ENCODE measurements at regions not wholly inside any gene's neighbourhood (a gene's known extent, or its start where the extent isn't known, plus 50 kb on each side); places are given as distances from the start of the nearest gene placed in this dataset.

- Histone ChIP-seq H3K79me2 (ENCODE audit: insufficient read depth, low read length) (no peaks in the 10 kb centered on the region), H3K27me3 (ENCODE audit: insufficient read depth, low read length) (0 out of 2 replicates have a peak, but pooled peaks cover 1% of the 10 kb centered on the region), H3K4me3 (replicated peaks in 1 of 2; ENCODE audit: low read depth in 1 of 2, low read length in 2 of 2) (no peak overlapping the region), H3K4me1 (ENCODE audit: control insufficient read depth in 1 of 2, insufficient read depth in 2 of 2, low read length in 2 of 2) (no peaks in the 10 kb centered on the region), H3K4me2 (ENCODE audit: low read length) (no peak overlapping the region), H3K27ac (ENCODE audit: low read depth, low read length) (no peak overlapping the region), H2AFZ (ENCODE audit: low read depth, low read length, poor library complexity, severe bottlenecking) (no peak overlapping the region), H3K9me3 (ENCODE audit: control insufficient read depth in 1 of 2, insufficient read depth in 1 of 2, low read depth in 1 of 2, low read length in 2 of 2) (no peaks in the 10 kb centered on the region), H3K36me3 (ENCODE audit: control insufficient read depth in 1 of 2, insufficient read depth in 2 of 2, low read length in 2 of 2) (no peaks in the 10 kb centered on the region), H3K9me2 (ENCODE audit: insufficient read depth) (no peaks in the 10 kb centered on the region), H4K20me1 (ENCODE audit: insufficient read depth) (no peaks in the 10 kb centered on the region), H3K9ac (ENCODE audit: low read length) (no peak overlapping the region)
- no peak for TF ChIP-seq FOSL1 (IDR thresholded peaks at IDR 0.05; ENCODE audit: low read depth)
- TF ChIP-seq POLR2A (IDR thresholded peaks at IDR 0.05; ENCODE audit: borderline replicate concordance, extremely low read depth, insufficient read depth, insufficient read length), result no peak
- TF ChIP-seq, protein P1, sequence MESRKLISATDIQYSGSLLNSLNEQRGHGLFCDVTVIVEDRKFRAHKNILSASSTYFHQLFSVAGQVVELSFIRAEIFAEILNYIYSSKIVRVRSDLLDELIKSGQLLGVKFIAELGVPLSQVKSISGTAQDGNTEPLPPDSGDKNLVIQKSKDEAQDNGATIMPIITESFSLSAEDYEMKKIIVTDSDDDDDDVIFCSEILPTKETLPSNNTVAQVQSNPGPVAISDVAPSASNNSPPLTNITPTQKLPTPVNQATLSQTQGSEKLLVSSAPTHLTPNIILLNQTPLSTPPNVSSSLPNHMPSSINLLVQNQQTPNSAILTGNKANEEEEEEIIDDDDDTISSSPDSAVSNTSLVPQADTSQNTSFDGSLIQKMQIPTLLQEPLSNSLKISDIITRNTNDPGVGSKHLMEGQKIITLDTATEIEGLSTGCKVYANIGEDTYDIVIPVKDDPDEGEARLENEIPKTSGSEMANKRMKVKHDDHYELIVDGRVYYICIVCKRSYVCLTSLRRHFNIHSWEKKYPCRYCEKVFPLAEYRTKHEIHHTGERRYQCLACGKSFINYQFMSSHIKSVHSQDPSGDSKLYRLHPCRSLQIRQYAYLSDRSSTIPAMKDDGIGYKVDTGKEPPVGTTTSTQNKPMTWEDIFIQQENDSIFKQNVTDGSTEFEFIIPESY (IDR thresholded peaks at IDR 0.05; ENCODE audit: extremely low read depth, insufficient replicate concordance, low read length), result no peak
- no peak for TF ChIP-seq POLR2AphosphoS5 (IDR thresholded peaks at IDR 0.05; ENCODE audit: low read depth, low read length)
- ATAC-seq (no peak), DNase-seq (ENCODE audit: low read depth, low spot score) (no peak)
- intact Hi-C loops (cut with micrococcal nuclease), result no loop called here
- no TSS peak for BruUV-seq (replicated peaks)
- ChIA-PET CTCF (no interaction called here), POLR2A (no interaction called here), RAD21 (ENCODE audit: low non-redundant PET in 1 of 2, low total read pairs in 2 of 2, uncharacterized antibody in 2 of 2, unreplicated experiment in 2 of 2) (no interaction called here)
Measured at GRCh38 chr7:24035366-24036032, 248.5 kb upstream of the NPY start.

- no peaks in the 10 kb centered on the region for H3K36me3 ChIP-seq (ENCODE audit: control insufficient read depth in 1 of 2, insufficient read depth in 2 of 2, low read length in 2 of 2)
- BruUV-seq (replicated peaks), result no TSS peak
- H3K4me2 ChIP-seq (ENCODE audit: low read length), result no peak overlapping the region
- no peaks in the 10 kb centered on the region for H3K9me3 ChIP-seq (ENCODE audit: control insufficient read depth in 1 of 2, insufficient read depth in 1 of 2, low read depth in 1 of 2, low read length in 2 of 2)
- no peak overlapping the region for H3K4me3 ChIP-seq (replicated peaks in 1 of 2; ENCODE audit: low read depth in 1 of 2, low read length in 2 of 2)
- no peak overlapping the region for H3K27ac ChIP-seq (ENCODE audit: low read depth, low read length)
- ChIA-PET POLR2A (no interaction called here), RAD21 (ENCODE audit: low non-redundant PET in 1 of 2, low total read pairs in 2 of 2, uncharacterized antibody in 2 of 2, unreplicated experiment in 2 of 2) (no interaction called here), CTCF (no interaction called here)
- no peaks in the 10 kb centered on the region for H3K9me2 ChIP-seq (ENCODE audit: insufficient read depth)
- ATAC-seq (no peak), DNase-seq (ENCODE audit: low read depth, low spot score) (no peak)
- no peaks in the 10 kb centered on the region for H3K27me3 ChIP-seq (ENCODE audit: insufficient read depth, low read length)
- intact Hi-C loops (cut with micrococcal nuclease), result no loop called here
- no peaks in the 10 kb centered on the region for H3K79me2 ChIP-seq (ENCODE audit: insufficient read depth, low read length)
- H2AFZ ChIP-seq (ENCODE audit: low read depth, low read length, poor library complexity, severe bottlenecking), result no peak overlapping the region
- no peak overlapping the region for H3K9ac ChIP-seq (ENCODE audit: low read length)
- H3K4me1 ChIP-seq (ENCODE audit: control insufficient read depth in 1 of 2, insufficient read depth in 2 of 2, low read length in 2 of 2), result no peaks in the 10 kb centered on the region
- no peaks in the 10 kb centered on the region for H4K20me1 ChIP-seq (ENCODE audit: insufficient read depth)
- no peak for TF ChIP-seq POLR2A (IDR thresholded peaks at IDR 0.05; ENCODE audit: borderline replicate concordance, extremely low read depth, insufficient read depth, insufficient read length)
- TF ChIP-seq ZFX (IDR thresholded peaks at IDR 0.05), result no peak
- TF ChIP-seq JUND (IDR thresholded peaks at IDR 0.05), result no peak
- TF ChIP-seq SIN3A (IDR thresholded peaks at IDR 0.05; ENCODE audit: low read depth), result no peak
- no peak for TF ChIP-seq RAD21 (IDR thresholded peaks at IDR 0.05; ENCODE audit: low read depth)
- TF ChIP-seq FOSL1 (IDR thresholded peaks at IDR 0.05; ENCODE audit: low read depth), result no peak
- no peak for TF ChIP-seq SP1 (IDR thresholded peaks at IDR 0.05; ENCODE audit: low read depth)
- TF ChIP-seq ELF1 (IDR thresholded peaks at IDR 0.05; ENCODE audit: borderline replicate concordance, low read depth), result no peak
- TF ChIP-seq YY1 (IDR thresholded peaks at IDR 0.05; ENCODE audit: extremely low read depth, insufficient replicate concordance, low read depth, low read length), result no peak
- TF ChIP-seq, protein P2, sequence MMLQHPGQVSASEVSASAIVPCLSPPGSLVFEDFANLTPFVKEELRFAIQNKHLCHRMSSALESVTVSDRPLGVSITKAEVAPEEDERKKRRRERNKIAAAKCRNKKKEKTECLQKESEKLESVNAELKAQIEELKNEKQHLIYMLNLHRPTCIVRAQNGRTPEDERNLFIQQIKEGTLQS (IDR thresholded peaks at IDR 0.05), result no peak
- no peak for TF ChIP-seq CBX3 (IDR thresholded peaks at IDR 0.05; ENCODE audit: low read depth)
- no peak for TF ChIP-seq ZNF274 (IDR thresholded peaks at IDR 0.05; ENCODE audit: low read depth, low read length)
- TF ChIP-seq, protein P1 (IDR thresholded peaks at IDR 0.05; ENCODE audit: extremely low read depth, insufficient replicate concordance, low read length), result no peak
Measured at GRCh38 chr7:24036033-24036412, 248.0 kb upstream of the NPY start.
